NCI-H345 (cell line): ENCODE measurements at regions not wholly inside any gene's neighbourhood (a gene's known extent, or its start where the extent isn't known, plus 50 kb on each side); places are given as distances from the start of the nearest gene placed in this dataset.

Source experiments
- DNase-seq: peaks from one replicate; lab custom pipeline; 2025; lab: John Stamatoyannopoulos, UW

- no peak for DNase-seq
Measured at GRCh38 chr1:229964281-229964680, 102.8 kb upstream of the GALNT2 start.

GRCh38 chr1:229970714-229971113 lies 96.3 kb upstream of the GALNT2 start:
- DNase-seq: no peak

- DNase-seq: no peak
Measured at GRCh38 chr1:229971141-229971540, 95.9 kb upstream of the GALNT2 start.

GRCh38 chr1:229972600-229973296 lies 94.3 kb upstream of the GALNT2 start:
- DNase-seq: no peak

- no peak for DNase-seq
Measured at GRCh38 chr1:229973297-229973612, 93.8 kb upstream of the GALNT2 start.

- DNase-seq: no peak
Measured at GRCh38 chr1:229975047-229975446, 92.0 kb upstream of the GALNT2 start.

- DNase-seq: no peak
Measured at GRCh38 chr1:229980009-229980408, 87.0 kb upstream of the GALNT2 start.

- no peak for DNase-seq
Measured at GRCh38 chr1:229981736-229982135, 85.3 kb upstream of the GALNT2 start.

- no peak for DNase-seq
Measured at GRCh38 chr1:229984310-229984991, 82.6 kb upstream of the GALNT2 start.

GRCh38 chr1:229984992-229985612 lies 81.9 kb upstream of the GALNT2 start:
- DNase-seq: no peak

- no peak for DNase-seq
Measured at GRCh38 chr1:229985613-229986010, 81.4 kb upstream of the GALNT2 start.

- DNase-seq: no peak
Measured at GRCh38 chr1:229986737-229987337, 80.2 kb upstream of the GALNT2 start.

GRCh38 chr1:229987953-229988352 lies 79.1 kb upstream of the GALNT2 start:
- DNase-seq: no peak

- no peak for DNase-seq
Measured at GRCh38 chr1:229988534-229988933, 78.5 kb upstream of the GALNT2 start.

- DNase-seq: no peak
Measured at GRCh38 chr1:229989591-229990248, 77.3 kb upstream of the GALNT2 start.

- no peak for DNase-seq
Measured at GRCh38 chr1:229990326-229990725, 76.7 kb upstream of the GALNT2 start.

GRCh38 chr1:229991104-229991513 lies 75.9 kb upstream of the GALNT2 start:
- DNase-seq: no peak

GRCh38 chr1:229991724-229992333 lies 75.2 kb upstream of the GALNT2 start:
- DNase-seq: no peak

- DNase-seq: no peak
Measured at GRCh38 chr1:229993060-229993459, 74.0 kb upstream of the GALNT2 start.

GRCh38 chr1:229993894-229994293 lies 73.1 kb upstream of the GALNT2 start:
- no peak for DNase-seq

- DNase-seq: no peak
Measured at GRCh38 chr1:229999004-229999670, 67.9 kb upstream of the GALNT2 start.
